GM04503 (cell line): ENCODE measurements at regions not wholly inside any gene's neighbourhood (a gene's known extent, or its start where the extent isn't known, plus 50 kb on each side); places are given as distances from the start of the nearest gene placed in this dataset.
"Not testable (repeated sequence)": the region's sequence is repeated elsewhere in the genome, so short reads cannot be mapped to it uniquely, and the experiment has no call there.

Experiments used
- DNase-seq: peaks from one replicate; pipeline ENCODE4 v3.0.0-alpha.2; 2012; ENCODE audit warnings: low read depth

GRCh38 chr11:103805688-103806009, 230.8 kb upstream of the DDI1 start:
- DNase-seq = no peak

DNA sequence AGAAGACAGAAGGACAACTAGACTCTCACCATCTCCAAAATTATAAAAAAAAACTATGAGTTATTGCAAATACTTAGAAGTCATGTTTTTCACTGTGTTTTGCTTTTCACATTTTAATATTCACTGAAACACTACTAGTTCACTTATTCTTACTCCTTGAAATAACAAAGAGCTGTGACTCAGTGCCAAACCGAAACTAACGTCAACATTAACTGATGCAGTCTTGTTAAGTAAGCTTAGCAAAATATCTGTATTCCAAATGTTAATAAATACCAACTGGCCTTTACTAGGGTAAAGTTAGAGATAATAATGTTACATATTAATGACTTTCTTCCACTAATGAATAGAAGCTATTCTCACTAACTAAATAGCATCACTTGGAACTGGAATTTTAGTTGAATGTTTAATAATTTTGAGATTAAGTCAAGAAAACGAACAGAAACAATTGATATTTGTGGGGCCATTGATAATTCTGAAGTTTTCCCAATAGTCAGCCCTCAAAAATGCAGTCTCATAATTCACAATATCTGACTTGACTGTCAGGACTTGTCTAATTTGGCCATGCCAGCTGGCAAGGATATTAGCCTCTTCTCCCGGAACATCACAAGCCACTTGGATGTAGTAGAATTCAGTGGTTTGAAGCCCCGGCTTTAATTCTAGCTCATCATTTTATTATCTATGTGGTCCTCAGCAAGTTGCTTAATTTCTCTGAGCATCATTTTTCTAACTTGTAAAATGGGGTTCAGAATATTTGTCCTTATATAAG, 230.1 kb upstream of the DDI1 start:
- no peak for DNase-seq

DNA sequence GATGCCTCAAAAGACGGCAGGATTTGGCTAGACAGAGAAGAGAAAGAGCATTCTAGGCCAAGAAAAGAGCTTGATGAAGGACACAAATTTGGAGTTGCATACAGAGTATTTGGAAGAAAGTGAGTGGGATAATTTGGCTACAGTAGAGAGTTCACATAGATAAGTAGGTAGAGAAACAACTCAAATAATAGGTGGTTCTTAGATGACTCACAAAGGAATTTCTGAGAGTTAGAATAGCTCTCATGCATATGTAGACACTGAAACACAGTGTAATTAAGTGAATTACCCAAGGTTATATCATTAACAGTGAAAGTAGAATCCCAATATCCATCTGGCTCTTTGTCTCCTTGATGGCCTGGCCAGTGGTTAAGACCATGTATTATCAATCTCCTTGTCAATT, 228.6 kb upstream of the DDI1 start:
- no peak for DNase-seq

GRCh38 chr11:103808252-103808651, 228.2 kb upstream of the DDI1 start:
- DNase-seq = no peak

DNA sequence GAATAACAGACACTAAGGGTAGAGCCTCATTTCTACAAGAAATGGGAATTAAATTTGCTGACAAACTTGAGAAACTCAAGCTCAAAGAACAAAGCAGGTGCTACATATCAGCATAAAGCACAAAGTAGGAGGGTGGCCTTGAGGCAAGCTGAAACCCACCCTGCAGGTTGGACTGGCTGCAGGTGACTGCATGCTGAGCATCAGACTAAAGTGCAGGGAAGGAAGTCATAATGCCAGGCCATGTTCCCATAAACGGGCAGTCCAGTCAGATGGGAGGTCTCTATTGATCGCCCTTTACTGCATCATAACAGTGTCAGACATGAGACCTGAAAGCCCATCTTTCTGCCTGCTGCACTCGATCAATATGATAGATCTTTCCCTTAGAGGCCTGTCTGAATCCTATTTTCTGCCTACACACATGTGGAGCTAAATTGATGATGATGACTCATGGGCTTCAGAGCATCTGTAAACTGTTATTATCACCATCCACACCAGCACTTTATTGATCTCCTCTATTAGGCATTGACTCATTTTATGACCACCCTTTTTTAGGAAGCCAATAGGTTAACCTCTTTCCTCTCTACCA, 224.5 kb upstream of the DDI1 start:
- DNase-seq = no peak

GRCh38 chr11:103812680-103813079, 223.8 kb upstream of the DDI1 start:
- no peak for DNase-seq

DNA sequence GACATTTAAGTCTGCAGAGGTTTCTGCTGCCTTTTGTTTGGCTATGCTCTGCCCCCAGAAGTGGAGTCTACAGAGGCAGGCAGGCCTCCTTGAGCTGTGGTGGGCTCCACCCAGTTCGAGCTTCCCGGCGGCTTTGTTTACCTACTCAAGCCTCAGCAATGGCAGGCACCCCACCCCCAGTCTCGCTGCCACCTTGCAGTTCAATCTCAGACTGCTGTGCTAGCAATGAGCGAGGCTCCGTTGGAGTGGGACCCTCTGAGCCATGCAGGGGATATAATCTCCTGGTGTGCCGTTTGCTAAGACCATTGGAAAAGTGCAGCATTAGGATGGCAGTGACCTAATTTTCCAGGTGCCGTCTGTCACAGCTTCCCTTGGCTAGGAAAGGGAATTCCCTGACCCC, 216.1 kb upstream of the DDI1 start:
- not testable (repeated sequence) for DNase-seq

DNA sequence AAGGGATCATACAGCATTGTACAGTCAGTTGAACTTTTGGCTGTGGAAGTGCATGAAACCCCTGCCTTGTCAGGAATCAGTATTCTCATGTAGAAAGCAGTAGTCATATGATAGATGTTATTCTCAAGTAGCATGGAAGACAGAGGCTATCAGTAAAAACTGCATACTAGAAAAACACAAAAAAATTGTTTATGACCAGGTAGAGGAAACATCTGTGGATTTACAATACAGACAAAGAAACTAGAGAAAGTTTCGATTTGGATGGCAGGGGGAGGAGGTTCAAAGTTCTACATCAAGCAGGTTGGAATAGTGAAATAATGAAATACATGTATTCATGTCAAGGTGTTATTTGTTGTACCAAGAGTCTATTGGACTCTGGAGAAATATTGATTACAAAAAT, 212.3 kb upstream of the DDI1 start:
- no peak for DNase-seq

GRCh38 chr11:103825469-103825868, 211.0 kb upstream of the DDI1 start:
- no peak for DNase-seq

- no peak for DNase-seq
Observed at GRCh38 chr11:103826856-103827255, 209.6 kb upstream of the DDI1 start.

DNA sequence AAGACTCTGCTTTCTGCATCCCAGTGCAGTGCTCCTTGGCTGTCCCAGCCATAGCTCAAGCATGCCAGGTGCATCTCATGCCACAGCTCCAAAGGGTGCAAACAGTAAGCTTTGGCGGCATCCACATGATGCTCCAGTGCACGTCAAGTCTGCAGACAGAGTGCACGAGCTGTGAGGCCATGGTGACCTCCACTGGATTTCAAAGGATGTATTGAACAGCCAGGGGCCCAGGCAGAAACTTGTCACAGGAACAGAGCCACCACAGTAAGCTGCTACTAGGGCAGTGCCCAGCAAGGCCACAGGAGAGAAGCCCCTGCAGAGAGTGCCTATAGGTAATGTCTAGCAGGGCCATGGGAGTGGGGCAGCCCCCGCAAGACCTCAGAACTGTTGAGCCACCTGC, 206.8 kb upstream of the DDI1 start:
- no peak for DNase-seq

DNA sequence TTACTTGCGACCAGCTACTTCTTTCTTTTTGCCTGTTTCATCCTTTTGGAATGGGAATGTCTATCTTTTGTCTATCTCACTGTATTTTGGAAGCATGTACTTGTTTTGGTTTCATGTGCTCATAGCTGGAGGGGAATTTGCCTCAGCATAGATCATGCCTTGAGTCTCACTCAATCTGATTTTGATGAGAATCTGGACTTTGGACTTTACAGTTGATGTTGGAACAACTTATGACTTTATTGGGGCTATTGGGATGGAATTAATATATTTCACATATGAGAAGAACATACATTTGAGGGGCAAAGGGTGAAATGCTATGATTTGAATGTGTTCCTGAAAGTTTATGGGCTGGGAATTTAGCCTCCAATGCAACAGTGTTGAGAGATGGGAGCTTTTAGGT, 206.2 kb upstream of the DDI1 start:
- no peak for DNase-seq

DNA sequence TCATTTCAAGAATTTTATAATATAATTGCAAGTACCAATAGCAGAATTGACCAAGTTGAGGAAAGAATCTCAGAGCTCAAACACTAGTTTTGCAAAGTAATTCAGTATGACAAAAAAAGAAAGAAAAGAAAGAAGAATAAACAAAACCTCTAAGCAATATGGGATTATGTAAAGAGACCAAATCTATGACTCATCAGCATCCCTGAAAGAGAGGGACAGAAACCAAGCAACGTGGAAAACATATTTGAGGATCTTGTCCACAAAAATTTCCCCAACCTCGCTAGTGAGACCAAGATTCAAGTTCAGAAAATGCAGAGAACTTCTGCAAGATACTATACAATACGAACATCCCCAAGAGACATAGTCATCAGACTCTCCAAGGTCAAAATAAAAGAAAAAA, 203.7 kb upstream of the DDI1 start:
- no peak for DNase-seq

DNA sequence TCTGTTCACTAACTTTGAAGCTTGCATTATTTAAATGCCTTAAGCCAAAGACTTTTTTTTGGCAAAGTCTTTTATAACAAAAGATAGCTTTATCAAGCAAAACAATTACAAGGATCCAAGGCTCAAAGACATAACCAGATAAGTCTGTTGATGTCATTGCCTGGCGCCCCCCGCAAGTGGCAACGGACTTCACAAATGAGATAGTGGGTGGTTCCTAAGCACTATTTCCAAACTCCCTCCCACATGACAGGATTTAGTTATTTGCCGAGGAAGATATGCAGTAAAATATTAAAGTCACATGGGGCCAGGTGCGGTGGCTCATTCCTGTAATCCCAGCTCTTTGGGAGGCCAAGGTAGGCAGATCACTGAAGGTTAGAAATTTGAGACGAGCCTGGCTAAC, 194.2 kb upstream of the DDI1 start:
- DNase-seq = no peak

DNA sequence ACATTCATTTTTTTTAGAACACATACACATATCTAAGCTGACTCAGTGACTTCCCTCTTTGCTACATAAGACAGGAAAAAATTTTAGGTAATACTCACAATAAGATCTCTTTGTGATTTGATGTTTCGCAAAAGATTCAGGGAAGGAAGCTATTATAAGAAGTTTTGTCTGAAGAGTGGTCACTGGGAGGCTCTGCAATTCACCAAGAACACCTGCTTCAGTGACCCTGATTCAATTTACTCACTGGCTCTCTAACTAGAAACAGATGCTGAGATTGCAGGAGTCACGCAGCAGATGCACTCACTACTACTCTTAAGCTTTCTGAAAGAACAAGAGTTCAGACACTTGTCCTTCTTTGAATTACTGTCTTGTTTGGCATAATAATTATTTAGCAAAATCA, 193.6 kb upstream of the DDI1 start:
- no peak for DNase-seq

- DNase-seq = no peak
Observed at GRCh38 chr11:103844327-103845215, 191.9 kb upstream of the DDI1 start.

DNA sequence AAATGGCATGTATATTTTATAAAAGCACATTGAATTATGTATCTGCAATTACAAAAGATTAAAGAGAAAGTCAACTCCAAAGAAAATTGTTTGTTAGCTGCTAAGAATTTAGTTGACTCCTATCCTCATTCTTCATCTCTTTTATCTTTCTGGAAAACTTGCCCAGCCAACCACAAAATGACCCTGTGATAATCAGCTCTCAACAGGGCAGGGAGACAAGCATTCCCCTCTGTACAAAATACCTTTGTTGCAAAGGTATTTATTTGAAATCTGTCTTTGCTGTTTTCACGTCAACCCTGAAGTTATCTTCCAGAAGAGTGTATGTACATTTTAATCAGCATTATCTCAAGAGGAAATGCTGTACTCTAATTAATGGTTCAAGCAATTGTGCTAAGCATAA, 191.1 kb upstream of the DDI1 start:
- no peak for DNase-seq

DNA sequence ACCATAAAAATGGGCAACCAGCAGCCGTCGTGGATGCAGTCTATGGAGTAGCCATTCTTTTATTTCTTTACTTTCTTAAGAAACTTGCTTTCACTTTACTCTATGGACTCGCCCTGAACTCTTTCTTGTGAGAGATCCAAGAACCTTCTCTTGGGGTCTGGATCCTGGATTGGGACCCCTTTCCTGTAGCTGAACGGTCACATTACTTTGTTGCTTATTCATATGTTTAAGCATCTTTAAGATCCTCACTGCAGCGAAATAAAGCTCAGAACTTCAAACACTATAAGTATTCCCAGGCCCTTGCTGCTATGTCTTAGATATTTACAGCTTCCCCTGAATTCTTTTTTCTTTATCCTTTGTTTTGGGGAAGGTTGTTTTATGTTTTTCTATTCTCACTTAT, 187.8 kb upstream of the DDI1 start:
- DNase-seq = no peak

DNA sequence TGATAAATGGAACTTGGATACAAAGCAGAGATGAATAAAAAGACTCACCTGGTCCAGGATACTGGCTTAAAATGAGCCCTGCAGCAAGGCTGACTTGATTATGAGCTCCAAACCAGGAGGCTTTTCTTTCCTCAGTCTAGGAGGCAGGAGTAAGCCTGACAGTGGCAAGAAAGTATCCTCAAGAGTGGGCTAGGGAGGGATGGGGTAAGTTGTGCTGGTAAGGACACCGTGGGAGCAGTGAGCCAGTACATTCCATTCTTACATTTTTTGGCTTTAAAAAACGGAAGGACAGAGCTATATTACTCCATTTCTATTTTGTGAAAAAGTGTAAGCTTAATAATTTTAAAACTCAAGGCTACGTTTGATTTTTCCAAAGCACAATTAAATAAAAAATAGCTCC, 187.1 kb upstream of the DDI1 start:
- no peak for DNase-seq

GRCh38 chr11:103850419-103851165, 185.8 kb upstream of the DDI1 start:
- DNase-seq = no peak

DNA sequence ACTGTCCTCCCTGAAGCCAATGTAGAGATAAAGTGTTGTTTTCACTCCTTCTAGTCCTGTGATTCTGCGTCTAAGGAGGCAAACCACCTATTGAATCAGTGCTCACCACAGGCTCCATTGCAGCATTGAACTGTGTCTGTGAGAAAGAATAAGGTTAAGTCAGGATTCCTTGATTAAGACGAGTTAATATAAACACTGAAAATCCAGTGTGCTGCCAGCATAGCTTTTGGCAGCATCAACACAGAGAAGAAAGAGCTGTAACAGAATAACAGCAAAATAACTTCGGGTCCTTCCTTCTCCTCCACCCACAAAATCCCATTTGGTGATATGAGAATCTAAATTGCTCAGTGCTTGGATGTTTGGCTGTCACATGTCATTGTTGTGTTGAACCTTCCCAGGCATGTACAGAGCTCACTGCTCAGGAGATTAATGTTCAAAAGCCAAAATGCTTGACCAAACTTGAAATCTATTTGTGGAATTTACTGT, 185.2 kb upstream of the DDI1 start:
- no peak for DNase-seq
